Astrocyte of the spinal cord (primary cell): ENCODE measurements at regions not wholly inside any gene's neighbourhood (a gene's known extent, or its start where the extent isn't known, plus 50 kb on each side); places are given as distances from the start of the nearest gene placed in this dataset.
A peak's percentile ranks its signal among the peaks of the same experiment; 100 is the strongest.

Source experiments
- DNase-seq: peaks from one replicate; pipeline ENCODE4 v3.0.0; 2011; ENCODE audit warnings: low read depth, low spot score
- H3K4me3 ChIP-seq: 2 replicates; pipeline ENCODE4 v1.5.1; 2011; ENCODE audit warnings: low read depth, mild to moderate bottlenecking, low read length, moderate library complexity
- CTCF ChIP-seq: IDR thresholded peaks from 2 replicates; pipeline ENCODE4 v1.5.1; 2012; ENCODE audit warnings: low read depth, mild to moderate bottlenecking, low read length, inconsistent platforms
- in situ Hi-C: cut with HindIII; loops from 2 replicates; pipeline ENCODE4 v1.10.0; 2017; ENCODE audit warnings: low sequenced_read_pairs

- in situ Hi-C loops: no loop called here
- no peak for TF ChIP-seq CTCF
- H3K4me3 ChIP-seq: no peak overlapping the region
- peak; percentile 8 for DNase-seq
Measured at GRCh38 chr4:160136021-160136420, 1033.1 kb downstream of the RAPGEF2 start.

GRCh38 chr4:160141206-160141605 lies 1038.3 kb downstream of the RAPGEF2 start:
- TF ChIP-seq CTCF: no peak
- H3K4me3 ChIP-seq: no peak overlapping the region
- in situ Hi-C loops: no loop called here
- no peak for DNase-seq

- H3K4me3 ChIP-seq: no peak overlapping the region
- DNase-seq: no peak
- in situ Hi-C loops: no loop called here
- TF ChIP-seq CTCF: no peak
Measured at GRCh38 chr4:160142579-160142978, 1039.7 kb downstream of the RAPGEF2 start.

DNA sequence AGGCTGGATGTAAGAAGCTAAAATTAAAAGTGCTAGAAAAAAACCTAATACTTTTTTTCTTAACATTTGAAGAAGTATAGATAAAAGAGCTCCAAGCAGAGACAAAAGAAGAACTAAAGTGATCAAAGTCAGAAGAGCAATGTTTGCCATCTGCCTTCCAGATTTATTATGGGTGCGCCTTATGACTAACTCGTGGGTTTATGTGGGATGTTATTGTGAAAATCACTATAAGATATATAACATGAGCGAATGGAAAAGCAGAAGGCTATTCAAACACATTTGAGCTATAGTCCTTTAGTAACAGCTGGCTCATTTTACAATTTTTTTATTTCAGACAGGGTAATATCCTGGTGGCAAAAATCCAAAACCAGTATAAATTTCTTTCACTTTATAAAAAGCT lies 1040.7 kb downstream of the RAPGEF2 start:
- no peak for TF ChIP-seq CTCF
- peak; percentile 9 for DNase-seq

GRCh38 chr4:160159457-160159856 lies 1056.6 kb downstream of the RAPGEF2 start:
- no peak for TF ChIP-seq CTCF
- no peak for DNase-seq
- in situ Hi-C loops: no loop called here
- no peak overlapping the region for H3K4me3 ChIP-seq

More for the DNA sequence above, 1040.7 kb downstream of the RAPGEF2 start:
- in situ Hi-C loops: no loop called here
- no peak overlapping the region for H3K4me3 ChIP-seq

GRCh38 chr4:160161026-160161425 lies 1058.1 kb downstream of the RAPGEF2 start:
- DNase-seq: no peak
- no peak overlapping the region for H3K4me3 ChIP-seq
- in situ Hi-C loops: no loop called here
- no peak for TF ChIP-seq CTCF

DNA sequence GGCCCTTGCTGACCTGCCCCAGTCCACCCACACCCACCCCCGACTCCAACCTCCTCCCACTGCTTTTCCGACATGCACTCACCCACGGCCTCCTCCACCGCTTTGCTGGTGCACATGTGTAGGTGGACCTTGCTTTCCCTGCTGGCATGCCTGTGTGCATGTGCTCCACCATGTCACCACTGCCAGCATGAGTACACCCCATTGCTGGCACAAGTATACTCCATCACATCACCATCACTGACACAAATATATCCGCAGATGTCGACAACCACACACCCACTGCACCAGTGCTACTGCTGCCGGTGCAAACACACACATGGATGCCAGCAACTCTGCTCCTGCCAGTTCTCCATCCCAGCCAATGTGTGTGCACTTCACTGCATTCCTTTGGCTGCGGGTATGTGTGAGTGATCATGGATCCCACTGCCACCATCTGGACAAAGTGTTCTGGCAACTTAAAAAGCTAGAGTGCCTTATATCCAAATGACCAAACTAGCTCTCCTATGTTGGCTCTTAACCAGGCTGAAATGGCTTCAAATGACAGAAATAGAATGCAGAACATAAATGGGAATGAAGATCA lies 1072.3 kb downstream of the RAPGEF2 start:
- DNase-seq: no peak
- in situ Hi-C loops: no loop called here
- H3K4me3 ChIP-seq: no peak overlapping the region
- no peak for TF ChIP-seq CTCF
